ENCODE measurements at regions not wholly inside any gene's neighbourhood (a gene's known extent, or its start where the extent isn't known, plus 50 kb on each side); places are given as distances from the start of the nearest gene placed in this dataset.

GRCh38 chr10:10038348-10038747 lies 979.3 kb upstream of the CELF2 start:
- Histone ChIP-seq H3K36me3 (ENCODE audit: control insufficient read depth, insufficient read depth, low read length) (no peaks in the 10 kb centered on the region), H3K27me3 (ENCODE audit: control insufficient read depth, insufficient read depth, low read length) (no peaks in the 10 kb centered on the region), H3K4me3 (ENCODE audit: low read depth, low read length) (no peak overlapping the region)
- DNase-seq (ENCODE audit: low read depth), result no peak
- TF ChIP-seq CTCF (IDR thresholded peaks at IDR 0.05; ENCODE audit: insufficient read depth, low read length, poor library complexity, severe bottlenecking), result no peak

GRCh38 chr10:10039595-10039994 lies 978.1 kb upstream of the CELF2 start:
- Histone ChIP-seq H3K27me3 (ENCODE audit: control insufficient read depth, insufficient read depth, low read length) (no peaks in the 10 kb centered on the region), H3K36me3 (ENCODE audit: control insufficient read depth, insufficient read depth, low read length) (no peaks in the 10 kb centered on the region), H3K4me3 (ENCODE audit: low read depth, low read length) (no peak overlapping the region)
- no peak for TF ChIP-seq CTCF (IDR thresholded peaks at IDR 0.05; ENCODE audit: insufficient read depth, low read length, poor library complexity, severe bottlenecking)
- DNase-seq (ENCODE audit: low read depth), result no peak

GRCh38 chr10:10043083-10043482 lies 974.6 kb upstream of the CELF2 start:
- Histone ChIP-seq H3K4me3 (ENCODE audit: low read depth, low read length) (no peak overlapping the region), H3K36me3 (ENCODE audit: control insufficient read depth, insufficient read depth, low read length) (no peaks in the 10 kb centered on the region), H3K27me3 (ENCODE audit: control insufficient read depth, insufficient read depth, low read length) (no peaks in the 10 kb centered on the region)
- no peak for DNase-seq (ENCODE audit: low read depth)
- TF ChIP-seq CTCF (IDR thresholded peaks at IDR 0.05; ENCODE audit: insufficient read depth, low read length, poor library complexity, severe bottlenecking), result no peak

GRCh38 chr10:10044922-10045764 lies 972.5 kb upstream of the CELF2 start:
- no peak overlapping the region for H3K4me3 ChIP-seq (ENCODE audit: low read depth, low read length)
- no peaks in the 10 kb centered on the region for H3K27me3 ChIP-seq (ENCODE audit: control insufficient read depth, insufficient read depth, low read length)
- DNase-seq (ENCODE audit: low read depth), result no peak
- no peak for TF ChIP-seq CTCF (IDR thresholded peaks at IDR 0.05; ENCODE audit: insufficient read depth, low read length, poor library complexity, severe bottlenecking)
- H3K36me3 ChIP-seq (ENCODE audit: control insufficient read depth, insufficient read depth, low read length), result no peaks in the 10 kb centered on the region

GRCh38 chr10:10045765-10046028 lies 972.0 kb upstream of the CELF2 start:
- Histone ChIP-seq H3K27me3 (ENCODE audit: control insufficient read depth, insufficient read depth, low read length) (no peaks in the 10 kb centered on the region), H3K36me3 (ENCODE audit: control insufficient read depth, insufficient read depth, low read length) (no peaks in the 10 kb centered on the region), H3K4me3 (ENCODE audit: low read depth, low read length) (no peak overlapping the region)
- TF ChIP-seq CTCF (IDR thresholded peaks at IDR 0.05; ENCODE audit: insufficient read depth, low read length, poor library complexity, severe bottlenecking), result no peak
- DNase-seq (ENCODE audit: low read depth), result no peak

- no peak for DNase-seq (ENCODE audit: low read depth)
- Histone ChIP-seq H3K27me3 (ENCODE audit: control insufficient read depth, insufficient read depth, low read length) (no peaks in the 10 kb centered on the region), H3K36me3 (ENCODE audit: control insufficient read depth, insufficient read depth, low read length) (no peaks in the 10 kb centered on the region), H3K4me3 (ENCODE audit: low read depth, low read length) (no peak overlapping the region)
- TF ChIP-seq CTCF (IDR thresholded peaks at IDR 0.05; ENCODE audit: insufficient read depth, low read length, poor library complexity, severe bottlenecking), result no peak
Measured at GRCh38 chr10:10047426-10047825, 970.2 kb upstream of the CELF2 start.

All from kidney epithelial cell (primary cell).